Suppressor macrophage treated with lipopolysaccharide for 1 hour (primary cell): ENCODE measurements at regions not wholly inside any gene's neighbourhood (a gene's known extent, or its start where the extent isn't known, plus 50 kb on each side); places are given as distances from the start of the nearest gene placed in this dataset.

ENCODE experiments used
- DNase-seq, 3 donors: peaks; one replicate each; pipeline ENCODE4 v3.0.0-alpha.2; 2020 to 2022

GRCh38 chr13:111519041-111519440, 198.6 kb downstream of the TEX29 start:
- DNase-seq = no peak

GRCh38 chr13:111519490-111520170, 199.2 kb downstream of the TEX29 start:
- no peak for DNase-seq

- no peak for DNase-seq
These were observed 200.6 kb downstream of the TEX29 start for GRCh38 chr13:111521030-111521429.

GRCh38 chr13:111521691-111522229, 201.3 kb downstream of the TEX29 start:
- DNase-seq = no peak

- DNase-seq = no peak
These were observed 205.1 kb downstream of the TEX29 start for GRCh38 chr13:111525320-111526118.

GRCh38 chr13:111526922-111527321, 206.5 kb downstream of the TEX29 start:
- no peak for DNase-seq

- no peak for DNase-seq
These were observed 207.3 kb downstream of the TEX29 start for GRCh38 chr13:111527614-111528229.

GRCh38 chr13:111528513-111528912, 208.1 kb downstream of the TEX29 start:
- no peak for DNase-seq

- no peak for DNase-seq
These were observed 209.9 kb downstream of the TEX29 start for GRCh38 chr13:111530137-111530870.

- no peak for DNase-seq
These were observed 211.1 kb downstream of the TEX29 start for GRCh38 chr13:111531505-111531904.

GRCh38 chr13:111532111-111532510, 211.7 kb downstream of the TEX29 start:
- DNase-seq = no peak

- DNase-seq = no peak
These were observed 213.7 kb downstream of the TEX29 start for GRCh38 chr13:111533900-111534683.

- DNase-seq = no peak
These were observed 214.5 kb downstream of the TEX29 start for GRCh38 chr13:111534751-111535522.

GRCh38 chr13:111535523-111535811, 215.0 kb downstream of the TEX29 start:
- DNase-seq = no peak

- DNase-seq = no peak
These were observed 215.7 kb downstream of the TEX29 start for GRCh38 chr13:111536075-111536642.

- DNase-seq = no peak
These were observed 216.8 kb downstream of the TEX29 start for GRCh38 chr13:111537115-111537728.

- no peak for DNase-seq
These were observed 217.5 kb downstream of the TEX29 start for GRCh38 chr13:111537843-111538499.

- no peak for DNase-seq
These were observed 218.8 kb downstream of the TEX29 start for GRCh38 chr13:111539252-111539651.

- DNase-seq = no peak
These were observed 219.5 kb downstream of the TEX29 start for GRCh38 chr13:111539791-111540446.

- DNase-seq = no peak
These were observed 220.0 kb downstream of the TEX29 start for GRCh38 chr13:111540486-111540885.
